Osteoblast (primary cell): ENCODE measurements at regions not wholly inside any gene's neighbourhood (a gene's known extent, or its start where the extent isn't known, plus 50 kb on each side); places are given as distances from the start of the nearest gene placed in this dataset.

Source experiments
- DNase-seq: peaks from one replicate; pipeline ENCODE4 v3.0.0; 2011; ENCODE audit warnings: low spot score, mixed read lengths; ENCODE audit not compliant: insufficient read length; ENCODE audit errors: missing footprints
- H2AFZ ChIP-seq: 2 replicates; pipeline ENCODE4 v1.6.0; 2011; ENCODE audit warnings: mild to moderate bottlenecking, low read length
- H3K27ac ChIP-seq: 2 replicates; pipeline ENCODE4 v1.5.1; 2011; ENCODE audit warnings: mild to moderate bottlenecking, low read depth, low read length, moderate library complexity
- H3K27me3 ChIP-seq: 2 replicates; pipeline ENCODE4 v1.6.0; 2012; ENCODE audit warnings: mild to moderate bottlenecking, control low read depth, inconsistent platforms, low read length, moderate library complexity; ENCODE audit not compliant: insufficient read depth
- H3K36me3 ChIP-seq: 2 replicates; pipeline ENCODE4 v1.5.1; 2011; ENCODE audit warnings: mild to moderate bottlenecking, low read length, control low read depth, moderate library complexity; ENCODE audit not compliant: insufficient read depth
- H3K4me1 ChIP-seq: 2 replicates; pipeline ENCODE4 v1.5.1; 2011; ENCODE audit warnings: mild to moderate bottlenecking, low read length, control low read depth, moderate library complexity; ENCODE audit not compliant: insufficient read depth
- H3K4me2 ChIP-seq: 2 replicates; pipeline ENCODE4 v1.6.0; 2011; ENCODE audit warnings: mild to moderate bottlenecking, low read length; ENCODE audit not compliant: insufficient read depth
- H3K4me3 ChIP-seq: fragments of 200-600 bp; sonication (generic); 3 replicates; pipeline ENCODE4 v1.5.1; 2012; ENCODE audit warnings: mild to moderate bottlenecking, low read length, inconsistent platforms; ENCODE audit not compliant: insufficient read depth
- H3K79me2 ChIP-seq: 2 replicates; pipeline ENCODE4 v1.6.0; 2012; ENCODE audit warnings: mild to moderate bottlenecking, low read length, control low read depth, inconsistent platforms; ENCODE audit not compliant: insufficient read depth
- H3K9me3 ChIP-seq: 2 replicates; pipeline ENCODE4 v1.5.1; 2011; ENCODE audit warnings: low read depth, low read length, control low read depth
- H4K20me1 ChIP-seq: 2 replicates; pipeline ENCODE4 v1.6.0; 2012; ENCODE audit warnings: mild to moderate bottlenecking, low read length, control low read depth; ENCODE audit not compliant: insufficient read depth
- TF ChIP-seq, protein P1 (sequence below): IDR thresholded peaks from 2 replicates; pipeline ENCODE4 v1.5.1; 2011; ENCODE audit warnings: mild to moderate bottlenecking, low read depth, low read length, moderate library complexity; ENCODE audit errors: extremely low read depth

- Histone ChIP-seq H2AFZ (no peak overlapping the region), H4K20me1 (no peaks in the 10 kb centered on the region), H3K27ac (no peak overlapping the region), H3K4me3 (no peak overlapping the region), H3K27me3 (no peaks in the 10 kb centered on the region), H3K4me1 (no peaks in the 10 kb centered on the region), H3K79me2 (no peaks in the 10 kb centered on the region), H3K36me3 (no peaks in the 10 kb centered on the region), H3K4me2 (no peak overlapping the region), H3K9me3 (peaks cover 2% of the 10 kb centered on the region)
- DNase-seq, result no peak
- TF ChIP-seq, protein P1, sequence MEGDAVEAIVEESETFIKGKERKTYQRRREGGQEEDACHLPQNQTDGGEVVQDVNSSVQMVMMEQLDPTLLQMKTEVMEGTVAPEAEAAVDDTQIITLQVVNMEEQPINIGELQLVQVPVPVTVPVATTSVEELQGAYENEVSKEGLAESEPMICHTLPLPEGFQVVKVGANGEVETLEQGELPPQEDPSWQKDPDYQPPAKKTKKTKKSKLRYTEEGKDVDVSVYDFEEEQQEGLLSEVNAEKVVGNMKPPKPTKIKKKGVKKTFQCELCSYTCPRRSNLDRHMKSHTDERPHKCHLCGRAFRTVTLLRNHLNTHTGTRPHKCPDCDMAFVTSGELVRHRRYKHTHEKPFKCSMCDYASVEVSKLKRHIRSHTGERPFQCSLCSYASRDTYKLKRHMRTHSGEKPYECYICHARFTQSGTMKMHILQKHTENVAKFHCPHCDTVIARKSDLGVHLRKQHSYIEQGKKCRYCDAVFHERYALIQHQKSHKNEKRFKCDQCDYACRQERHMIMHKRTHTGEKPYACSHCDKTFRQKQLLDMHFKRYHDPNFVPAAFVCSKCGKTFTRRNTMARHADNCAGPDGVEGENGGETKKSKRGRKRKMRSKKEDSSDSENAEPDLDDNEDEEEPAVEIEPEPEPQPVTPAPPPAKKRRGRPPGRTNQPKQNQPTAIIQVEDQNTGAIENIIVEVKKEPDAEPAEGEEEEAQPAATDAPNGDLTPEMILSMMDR, result no peak
Measured at GRCh38 chr5:24732184-24732583, 87.4 kb upstream of the CDH10 start.

GRCh38 chr5:24720743-24721142 lies 76.0 kb upstream of the CDH10 start:
- H3K4me1 ChIP-seq, result no peaks in the 10 kb centered on the region
- DNase-seq, result no peak
- no peaks in the 10 kb centered on the region for H3K79me2 ChIP-seq
- H3K4me2 ChIP-seq, result no peak overlapping the region
- no peaks in the 10 kb centered on the region for H3K36me3 ChIP-seq
- H4K20me1 ChIP-seq, result no peaks in the 10 kb centered on the region
- H3K4me3 ChIP-seq, result no peak overlapping the region
- no peaks in the 10 kb centered on the region for H3K27me3 ChIP-seq
- TF ChIP-seq, protein P1, result no peak
- no peaks in the 10 kb centered on the region for H3K9me3 ChIP-seq
- no peak overlapping the region for H3K27ac ChIP-seq
- no peak overlapping the region for H2AFZ ChIP-seq

DNA sequence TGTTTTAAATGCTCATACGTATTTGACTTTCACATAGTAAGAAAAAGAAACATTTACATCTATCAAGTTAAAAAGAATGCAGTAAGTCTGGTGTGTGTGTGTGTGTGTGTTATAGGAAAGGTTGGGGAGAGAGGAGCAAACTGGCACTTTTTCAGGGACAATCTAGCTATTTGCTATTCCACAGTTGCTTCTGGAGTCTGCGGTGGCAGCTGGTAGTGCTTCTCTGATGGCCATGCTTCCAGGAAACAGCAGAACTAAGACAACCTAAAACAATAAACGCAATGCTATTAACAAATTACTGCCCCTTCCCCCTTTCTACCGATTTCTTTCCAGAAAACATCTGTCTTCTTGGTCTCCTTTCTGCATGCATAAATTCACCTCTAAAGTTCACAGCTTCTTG lies 70.0 kb upstream of the CDH10 start:
- Histone ChIP-seq H3K4me1 (no peaks in the 10 kb centered on the region), H3K27ac (no peak overlapping the region), H3K36me3 (no peaks in the 10 kb centered on the region), H3K4me2 (no peak overlapping the region), H3K9me3 (no peaks in the 10 kb centered on the region), H2AFZ (no peak overlapping the region), H4K20me1 (no peaks in the 10 kb centered on the region), H3K79me2 (no peaks in the 10 kb centered on the region), H3K4me3 (no peak overlapping the region), H3K27me3 (no peaks in the 10 kb centered on the region)
- TF ChIP-seq, protein P1, result no peak
- no peak for DNase-seq

DNA sequence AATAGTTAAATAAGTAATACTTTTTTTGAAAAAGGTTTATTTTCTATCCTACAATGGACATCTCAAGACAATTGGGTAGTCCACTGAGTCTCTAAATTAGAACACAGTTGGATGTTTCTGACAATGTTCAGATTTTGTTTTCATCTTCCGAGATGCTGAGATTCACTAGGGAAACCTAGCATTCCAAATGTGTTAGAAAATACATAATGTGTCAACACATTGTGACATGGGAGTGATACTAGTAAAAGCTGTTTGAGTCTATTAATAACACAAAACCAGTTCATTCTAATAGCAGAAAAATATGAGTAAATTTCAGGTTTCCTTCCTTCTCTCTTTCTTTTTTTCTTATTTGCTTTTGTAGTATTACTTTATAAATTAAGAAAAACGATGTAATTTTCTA lies 68.2 kb upstream of the CDH10 start:
- no peak for DNase-seq
- no peaks in the 10 kb centered on the region for H3K27me3 ChIP-seq
- no peaks in the 10 kb centered on the region for H3K79me2 ChIP-seq
- H3K4me2 ChIP-seq, result no peak overlapping the region
- H2AFZ ChIP-seq, result no peak overlapping the region
- no peak overlapping the region for H3K4me3 ChIP-seq
- H3K27ac ChIP-seq, result no peak overlapping the region
- H3K9me3 ChIP-seq, result no peaks in the 10 kb centered on the region
- H4K20me1 ChIP-seq, result no peaks in the 10 kb centered on the region
- H3K36me3 ChIP-seq, result no peaks in the 10 kb centered on the region
- TF ChIP-seq, protein P1, result no peak
- H3K4me1 ChIP-seq, result no peaks in the 10 kb centered on the region
